K562 (cell line): ENCODE measurements at regions not wholly inside any gene's neighbourhood (a gene's known extent, or its start where the extent isn't known, plus 50 kb on each side); places are given as distances from the start of the nearest gene placed in this dataset.

Experiments
- ATAC-seq: fragments of 200-7000 bp; cut with Tn5 transposase; 3 replicates; pipeline ENCODE4 v1.9.1; 2020; ENCODE audit warnings: moderate library complexity
- BruUV-seq: library from RNA; stranded (reverse); fragments of 400-500 nt; replicated peaks from 2 replicates; lab custom pipeline; 2021; lab: Mats Ljungman, UMichigan
- CTCF ChIA-PET: fragments of 300-600 bp; formaldehyde crosslinking; extraction: SDS; loops from one replicate; lab custom pipeline; 2021; ENCODE audit warnings: low intra/inter-chr PET ratio; lab: Yijun Ruan, JAX
- POLR2A ChIA-PET: fragments of 300-600, 350-650 bp; sonication (Branson Sonifier 250); formaldehyde crosslinking; extraction: SDS; loops from one replicate; lab custom pipeline; 2021; ENCODE audit warnings: antibody characterized with exemption, inconsistent platforms; lab: Yijun Ruan, JAX
- DNase-seq, 4 experiments: peaks; one replicate each; pipeline versions ENCODE4 v3.0.0 to v3.0.0-alpha.2; 2011 to 2018; ENCODE audit warnings: low spot score in 3 of 4, mixed read lengths in 3 of 4; ENCODE audit errors: extremely low read depth in 1 of 4
- FAIRE-seq: peaks from 2 replicates; lab custom pipeline; 2011; peaks lifted over from hg19 to GRCh38; lab: Jason Lieb, UNC
- H2AFZ ChIP-seq: 2 replicates; pipeline ENCODE4 v1.6.0; 2011; ENCODE audit warnings: low read depth, low read length, control low read depth, inconsistent platforms
- H3K27ac ChIP-seq: fragments of 200-600 bp; 3 replicates; pipeline ENCODE4 v1.8.0; 2011; ENCODE audit warnings: low read depth, mild to moderate bottlenecking, control low read depth, inconsistent platforms, low read length, moderate library complexity, mixed read lengths; ENCODE audit errors: extremely low read depth
- H3K27me3 ChIP-seq, 2 experiments: fragments of 300-600 bp in 1 of 2; 2 replicates in 1 of 2; 3 replicates in 1 of 2; pipeline versions ENCODE4 v1.6.0 to v1.8.0; 2011; ENCODE audit warnings: inconsistent platforms in 2 of 2, low read length in 2 of 2, mild to moderate bottlenecking in 1 of 2, mixed read lengths in 1 of 2, moderate library complexity in 1 of 2; ENCODE audit not compliant: control insufficient read depth in 2 of 2, insufficient read depth in 2 of 2
- H3K36me3 ChIP-seq: fragments of 300-600 bp; 3 replicates; pipeline ENCODE4 v1.8.0; 2011; ENCODE audit warnings: mild to moderate bottlenecking, low read length, inconsistent platforms; ENCODE audit not compliant: control insufficient read depth, insufficient read depth
- H3K4me1 ChIP-seq, 2 experiments: fragments of 200-600 bp in 1 of 2; replicated peaks in 1 of 2; 2 replicates in 1 of 2; 3 replicates in 1 of 2; pipeline versions ENCODE4 v1.5.1 to v1.8.0; 2011; ENCODE audit warnings: inconsistent platforms in 2 of 2, low read length in 2 of 2, mild to moderate bottlenecking in 1 of 2, mixed read lengths in 1 of 2, moderate library complexity in 1 of 2; ENCODE audit not compliant: control insufficient read depth in 2 of 2, insufficient read depth in 2 of 2
- H3K4me2 ChIP-seq: 2 replicates; pipeline ENCODE4 v1.6.1; 2011; ENCODE audit warnings: low read length, control low read depth, inconsistent platforms, mixed read lengths; ENCODE audit not compliant: insufficient read depth
- H3K4me3 ChIP-seq: fragments of 200-600 bp; sonication (generic), shearing (Covaris generic); 2 replicates; pipeline ENCODE4 v1.5.1; 2016; ENCODE audit warnings: control low read depth, inconsistent platforms
- H3K79me2 ChIP-seq: fragments of 200-600 bp; 3 replicates; pipeline ENCODE4 v1.8.0; 2011; ENCODE audit warnings: low read length, inconsistent platforms; ENCODE audit not compliant: control insufficient read depth, insufficient read depth
- H3K9ac ChIP-seq, 2 experiments: 2 replicates each; pipeline versions ENCODE4 v1.6.0 to v1.6.1; 2011; ENCODE audit warnings: low read depth in 2 of 2, low read length in 2 of 2, control low read depth in 1 of 2, inconsistent platforms in 1 of 2, mild to moderate bottlenecking in 1 of 2, mixed read lengths in 1 of 2; ENCODE audit not compliant: insufficient read depth in 1 of 2
- H3K9me1 ChIP-seq: one replicate; pipeline ENCODE4 v1.6.0; 2011; ENCODE audit warnings: inconsistent platforms, mild to moderate bottlenecking, low read length, moderate library complexity; ENCODE audit not compliant: control insufficient read depth, insufficient read depth
- H3K9me3 ChIP-seq: replicated peaks from 2 replicates; pipeline ENCODE4 v1.5.1; 2011; ENCODE audit warnings: low read depth, low read length, inconsistent platforms; ENCODE audit not compliant: control insufficient read depth, insufficient read depth
- H4K20me1 ChIP-seq: replicated peaks from 2 replicates; pipeline ENCODE4 v1.6.1; 2011; ENCODE audit warnings: low read length, inconsistent platforms, mixed read lengths; ENCODE audit not compliant: control insufficient read depth, insufficient read depth
- EP400 ChIP-seq: fragments of 450-650 bp; IDR thresholded peaks from 2 replicates; pipeline ENCODE4 v1.6.1; 2017; ENCODE audit warnings: antibody characterized with exemption, mild to moderate bottlenecking, moderate library complexity
- HOXB6 ChIP-seq: fragments of 250-450 bp; sonication (Bioruptor Pico); IDR thresholded peaks from 2 replicates; pipeline ENCODE4 v1.5.1; 2022; ENCODE audit warnings: mild to moderate bottlenecking, borderline replicate concordance
- KLF16 ChIP-seq: IDR thresholded peaks from 2 replicates; pipeline ENCODE4 v1.6.1; 2016; ENCODE audit warnings: antibody characterized with exemption
- POLR2G ChIP-seq: fragments of 200-400 bp; formaldehyde crosslinking; IDR thresholded peaks from 2 replicates; pipeline ENCODE4 v1.6.1; 2017; ENCODE audit warnings: low read depth, mild to moderate bottlenecking, antibody characterized with exemption, low read length, moderate library complexity
- RBBP5 ChIP-seq: fragments of 200-600 bp; sonication (generic); IDR thresholded peaks from 2 replicates; pipeline ENCODE4 v1.6.1; 2012; ENCODE audit warnings: borderline replicate concordance, mild to moderate bottlenecking, low read length, control low read depth, inconsistent platforms; ENCODE audit not compliant: insufficient read depth, poor library complexity, severe bottlenecking
- SIX5 ChIP-seq, 2 experiments: IDR thresholded peaks; 2 replicates each; pipeline ENCODE4 v1.6.1; 2011; ENCODE audit warnings: low read length in 2 of 2, borderline replicate concordance in 1 of 2, low read depth in 1 of 2, mild to moderate bottlenecking in 1 of 2, moderate library complexity in 1 of 2; ENCODE audit not compliant: insufficient read depth in 1 of 2
- THRAP3 ChIP-seq: fragments of 450-650 bp; IDR thresholded peaks from 2 replicates; pipeline ENCODE4 v1.6.1; 2016; ENCODE audit warnings: mild to moderate bottlenecking, inconsistent platforms, borderline replicate concordance
- TSHZ1 ChIP-seq: fragments of 250-450 bp; sonication (Bioruptor Pico); IDR thresholded peaks from 2 replicates; pipeline ENCODE4 v1.4.0; 2020; ENCODE audit warnings: mild to moderate bottlenecking, moderate library complexity
- ZNF3 ChIP-seq: fragments of 250-450 bp; sonication (Bioruptor Pico); IDR thresholded peaks from 2 replicates; pipeline ENCODE4 v1.5.0; 2021; ENCODE audit warnings: mild to moderate bottlenecking, moderate library complexity
- ZNF609 ChIP-seq: sonication (generic); formaldehyde crosslinking; IDR thresholded peaks from 2 replicates; pipeline ENCODE4 v1.8.1; 2023; ENCODE audit warnings: missing genetic modification reagents, mild to moderate bottlenecking, borderline replicate concordance
- WGBS: fragments of 100-300 bp; shearing (Covaris generic); methylation state at CpG from one replicate; pipeline ENCODE4 v1.1.6; 2016; ENCODE audit warnings: low coverage, mixed read lengths; ENCODE audit not compliant: insufficient coverage; ENCODE audit errors: missing lambda C conversion rate; 5-methylcytosine and 5-hydroxymethylcytosine counted together
- in situ Hi-C: fragments of 300-500 bp; cut with MboI; formaldehyde crosslinking; loops from 4 replicates; pipeline ENCODE4 v1.15.0; 2018; ENCODE audit warnings: inconsistent platforms, mixed read lengths
- intact Hi-C: fragments of 100-400 bp; cut with micrococcal nuclease; formaldehyde crosslinking; loops from 2 replicates; pipeline ENCODE4 v1.14.2; 2022

- TF ChIP-seq ZNF609 (CRISPR knock-in tag), result no peak
Measured at GRCh38 chr18:37672932-37673595, 107.5 kb upstream of the CELF4 start (continued).

- no peak for ATAC-seq
- FAIRE-seq, result no peak
- no peaks in the 10 kb centered on the region for H3K36me3 ChIP-seq
- no peaks in the 10 kb centered on the region for H3K79me2 ChIP-seq
- no peaks in the 10 kb centered on the region for H3K27me3 ChIP-seq
- 4% methylated on average over 2 of the region's 2 CpGs for WGBS
- POLR2A ChIA-PET, result no interaction called here
- H2AFZ ChIP-seq, result no peak overlapping the region
- intact Hi-C loops (no loop called here), in situ Hi-C loops (no loop called here)
- no peaks in the 10 kb centered on the region for H4K20me1 ChIP-seq
- CTCF ChIA-PET, result no interaction called here
- no TSS peak for BruUV-seq
- no peak overlapping the region for H3K4me2 ChIP-seq
- no peaks in the 10 kb centered on the region for H3K9me3 ChIP-seq
- no peak overlapping the region for H3K4me3 ChIP-seq
- H3K9ac ChIP-seq, result no peak overlapping the region
- H3K27ac ChIP-seq, result no peak overlapping the region
- DNase-seq, result no peak
- no peaks in the 10 kb centered on the region for H3K9me1 ChIP-seq
- H3K4me1 ChIP-seq, result peaks cover 5 to 7% of the 10 kb centered on the region in 2 experiments; a peak in 4 of 5 replicates
- TF ChIP-seq POLR2G, result no peak
- no peak for TF ChIP-seq RBBP5
- TF ChIP-seq THRAP3, result no peak
- TF ChIP-seq TSHZ1 (CRISPR knock-in tag), result no peak
- TF ChIP-seq KLF16, result no peak
- TF ChIP-seq EP400, result no peak
- no peak for TF ChIP-seq HOXB6 (CRISPR knock-in tag)
- no peak for TF ChIP-seq SIX5 (IDR thresholded peaks at IDR 0.05; ENCODE audit: borderline replicate concordance in 1 of 2, insufficient read depth in 1 of 2, low read depth in 1 of 2, low read length in 2 of 2)
- no peak for TF ChIP-seq ZNF3 (CRISPR knock-in tag)
Measured at GRCh38 chr18:37672001-37672400, 106.4 kb upstream of the CELF4 start.
